IMR-90 (cell line): ENCODE measurements at regions not wholly inside any gene's neighbourhood (a gene's known extent, or its start where the extent isn't known, plus 50 kb on each side); places are given as distances from the start of the nearest gene placed in this dataset.

Experiments
- ATAC-seq: fragments of 200-7000 bp; cut with Tn5 transposase; 2 replicates; pipeline ENCODE4 v1.9.1; 2020; ENCODE audit warnings: low read depth, mild to moderate bottlenecking, moderate library complexity
- BruUV-seq: library from RNA; stranded (reverse); fragments of 400-500 nt; replicated peaks from 2 replicates; lab custom pipeline; 2021; lab: Mats Ljungman, UMichigan
- CTCF ChIA-PET: fragments of 300-600 bp; formaldehyde crosslinking; extraction: SDS; loops from one replicate; lab custom pipeline; 2021; ENCODE audit warnings: antibody characterized with exemption; lab: Yijun Ruan, JAX
- POLR2A ChIA-PET: fragments of 300-600 bp; sonication (Branson Sonifier 250); formaldehyde crosslinking; loops from one replicate; lab custom pipeline; 2022; ENCODE audit warnings: antibody characterized with exemption; ENCODE audit not compliant: unreplicated experiment; lab: Charles Lee
- DNase-seq: peaks from one replicate; pipeline ENCODE4 v3.0.0; 2013
- H2AFZ ChIP-seq: replicated peaks from 2 replicates; pipeline ENCODE3; 2013; ENCODE audit warnings: low read length, mild to moderate bottlenecking; ENCODE audit not compliant: poor library complexity
- H2AK5ac ChIP-seq: 2 replicates; pipeline ENCODE4 v1.6.1; 2013; ENCODE audit warnings: low read depth, low read length, inconsistent platforms
- H2AK9ac ChIP-seq: replicated peaks from 2 replicates; pipeline ENCODE3; 2013; ENCODE audit warnings: mild to moderate bottlenecking, low read depth, low read length, moderate library complexity; ENCODE audit not compliant: poor library complexity
- H2BK120ac ChIP-seq: 2 replicates; pipeline ENCODE4 v1.6.1; 2013; ENCODE audit warnings: low read depth, low read length, inconsistent platforms
- H2BK15ac ChIP-seq: 3 replicates; pipeline ENCODE4 v1.6.1; 2013; ENCODE audit warnings: low read depth, low read length, inconsistent platforms
- H2BK20ac ChIP-seq: 2 replicates; pipeline ENCODE4 v1.6.1; 2013; ENCODE audit warnings: low read depth, mild to moderate bottlenecking, inconsistent platforms, low read length, moderate library complexity
- H2BK5ac ChIP-seq: 2 replicates; pipeline ENCODE4 v1.6.1; 2013; ENCODE audit warnings: mild to moderate bottlenecking, low read depth, low read length, inconsistent platforms; ENCODE audit not compliant: poor library complexity, severe bottlenecking
- H3K14ac ChIP-seq: replicated peaks from 2 replicates; pipeline ENCODE4 v1.6.1; 2013; ENCODE audit warnings: low read depth, low read length, inconsistent platforms
- H3K18ac ChIP-seq: 2 replicates; pipeline ENCODE4 v1.6.1; 2013; ENCODE audit warnings: low read depth, low read length, control low read depth
- H3K23ac ChIP-seq: 2 replicates; pipeline ENCODE4 v1.6.1; 2013; ENCODE audit warnings: low read depth, low read length, inconsistent platforms
- H3K27ac ChIP-seq: 2 replicates; pipeline ENCODE4 v1.5.1; 2013; ENCODE audit warnings: mild to moderate bottlenecking, control low read depth, low read length; ENCODE audit not compliant: insufficient read depth
- H3K27me3 ChIP-seq: 2 replicates; pipeline ENCODE4 v1.6.1; 2013; ENCODE audit warnings: low read length; ENCODE audit not compliant: control insufficient read depth, insufficient read depth
- H3K36me3 ChIP-seq: 2 replicates; pipeline ENCODE4 v1.6.1; 2013; ENCODE audit warnings: low read length, mixed read lengths; ENCODE audit not compliant: control insufficient read depth, insufficient read depth
- H3K4ac ChIP-seq: 2 replicates; pipeline ENCODE4 v1.6.1; 2013; ENCODE audit warnings: low read depth, low read length, inconsistent platforms
- H3K4me1 ChIP-seq: 2 replicates; pipeline ENCODE4 v1.6.1; 2013; ENCODE audit warnings: low read length, mixed read lengths; ENCODE audit not compliant: control insufficient read depth, insufficient read depth
- H3K4me2 ChIP-seq: 2 replicates; pipeline ENCODE4 v1.6.1; 2013; ENCODE audit warnings: low read depth, mild to moderate bottlenecking, control low read depth, low read length, moderate library complexity
- H3K4me3 ChIP-seq: 2 replicates; pipeline ENCODE4 v1.5.1; 2013; ENCODE audit warnings: low read depth, mild to moderate bottlenecking, control low read depth, low read length, moderate library complexity; ENCODE audit not compliant: insufficient read depth
- H3K56ac ChIP-seq: 2 replicates; pipeline ENCODE4 v1.6.1; 2013; ENCODE audit warnings: low read length, inconsistent platforms; ENCODE audit not compliant: insufficient read depth; ENCODE audit errors: extremely low read depth
- H3K79me1 ChIP-seq, 2 experiments: 2 replicates each; pipeline ENCODE4 v1.6.1; 2013; ENCODE audit warnings: low read length in 2 of 2, inconsistent platforms in 1 of 2, low read depth in 1 of 2
- H3K9ac ChIP-seq: 2 replicates; pipeline ENCODE4 v1.6.1; 2013; ENCODE audit warnings: low read depth, low read length, control low read depth
- H3K9me1 ChIP-seq: 2 replicates; pipeline ENCODE4 v1.6.1; 2013; ENCODE audit warnings: low read length, inconsistent platforms; ENCODE audit not compliant: insufficient read depth
- H3K9me3 ChIP-seq: 2 replicates; pipeline ENCODE4 v1.6.1; 2013; ENCODE audit warnings: low read length; ENCODE audit not compliant: control insufficient read depth, insufficient read depth
- H4K20me1 ChIP-seq: 2 replicates; pipeline ENCODE4 v1.6.1; 2013; ENCODE audit warnings: low read length, inconsistent platforms; ENCODE audit not compliant: insufficient read depth
- H4K5ac ChIP-seq: 2 replicates; pipeline ENCODE4 v1.6.1; 2013; ENCODE audit warnings: mild to moderate bottlenecking, low read depth, low read length, control low read depth
- H4K8ac ChIP-seq, 2 experiments: 2 replicates each; pipeline ENCODE4 v1.6.1; 2013; ENCODE audit warnings: low read depth in 2 of 2, low read length in 2 of 2, control low read depth in 1 of 2, inconsistent platforms in 1 of 2
- H4K91ac ChIP-seq: 2 replicates; pipeline ENCODE4 v1.6.1; 2013; ENCODE audit warnings: low read depth, low read length, inconsistent platforms; ENCODE audit not compliant: insufficient read depth
- BHLHE40 ChIP-seq: fragments of 150-350 bp; IDR thresholded peaks from 2 replicates; pipeline ENCODE4 v1.6.1; 2016; ENCODE audit warnings: mild to moderate bottlenecking, low read depth, low read length
- ELK1 ChIP-seq: fragments of 150-350 bp; IDR thresholded peaks from 2 replicates; pipeline ENCODE4 v1.6.1; 2016; ENCODE audit warnings: low read depth, mild to moderate bottlenecking, low read length, moderate library complexity, borderline replicate concordance
- MXI1 ChIP-seq: IDR thresholded peaks from 2 replicates; pipeline ENCODE4 v1.6.1; 2012; ENCODE audit warnings: low read depth, mild to moderate bottlenecking, low read length, moderate library complexity, borderline replicate concordance
- POLR2A ChIP-seq: IDR thresholded peaks from 2 replicates; pipeline ENCODE4 v1.6.1; 2012; ENCODE audit warnings: mild to moderate bottlenecking, low read depth, low read length
- RAD21 ChIP-seq: IDR thresholded peaks from 2 replicates; pipeline ENCODE4 v1.6.1; 2012; ENCODE audit warnings: low read length, improper control_type of control experiment
- RCOR1 ChIP-seq: IDR thresholded peaks from 2 replicates; pipeline ENCODE4 v1.6.1; 2012; ENCODE audit warnings: mild to moderate bottlenecking, low read length, improper control_type of control experiment; ENCODE audit not compliant: insufficient replicate concordance
- WGBS, 2 experiments: methylation state at CpG; one replicate each; pipeline versions ENCODE4 v1.1.5 to v1.1.7; 2013; ENCODE audit warnings: missing lambda C conversion rate in 2 of 2; ENCODE audit not compliant: insufficient read length in 1 of 2; ENCODE audit errors: extremely low coverage in 2 of 2; 5-methylcytosine and 5-hydroxymethylcytosine counted together
- dilution Hi-C: fragments of 300-500 bp; cut with HindIII; formaldehyde crosslinking; loops from one replicate; pipeline ENCODE4 v1.14.3; 2018; ENCODE audit warnings: low sequenced_read_pairs; ENCODE audit not compliant: unreplicated experiment
- in situ Hi-C: fragments of 300-500 bp; cut with MboI; formaldehyde crosslinking; loops from 3 replicates; pipeline ENCODE4 v1.14.3; 2019; ENCODE audit warnings: low sequenced_read_pairs, inconsistent platforms, mixed read lengths
- intact Hi-C: fragments of 100-400 bp; cut with micrococcal nuclease; formaldehyde crosslinking; loops from 2 replicates; pipeline ENCODE4 v1.10.0; 2022

GRCh38 chr9:89994988-89995613, 390.3 kb downstream of the GADD45G start:
- 63% methylated on average over 9 of the region's 19 CpGs; no CpG with 5 or more reads in 1 of the 2 experiments for WGBS, 2 experiments
- TF ChIP-seq RCOR1 (no peak), POLR2A (no peak), RAD21 (no peak), BHLHE40 (no peak), MXI1 (no peak), ELK1 (no peak)
- no peak overlapping the region for H3K4me3 ChIP-seq

More at GRCh38 chr9:89994988-89995613, 390.3 kb downstream of the GADD45G start:
- Histone ChIP-seq H3K4me2 (no peak overlapping the region), H4K20me1 (no peaks in the 10 kb centered on the region), H2BK5ac (no peak overlapping the region), H3K27ac (no peak overlapping the region), H3K9me1 (no peaks in the 10 kb centered on the region), H3K14ac (no peak overlapping the region), H4K5ac (no peak overlapping the region), H3K23ac (no peak overlapping the region), H3K56ac (no peak overlapping the region), H3K4me1 (peaks cover 2% of the 10 kb centered on the region; the same call in 1 of the 2 replicates), H2BK15ac (no peak overlapping the region), H2AK5ac (no peak overlapping the region), H4K91ac (no peak overlapping the region), H3K9ac (no peak overlapping the region), H3K36me3 (no peaks in the 10 kb centered on the region), H3K79me1 (no peaks in the 10 kb centered on the region), H2AK9ac (no peak overlapping the region), H2BK20ac (no peak overlapping the region), H2AFZ (no peak overlapping the region), H3K27me3 (no peaks in the 10 kb centered on the region; the same call in 1 of the 2 replicates), H3K18ac (no peak overlapping the region), H4K8ac (no peak overlapping the region), H3K9me3 (no peaks in the 10 kb centered on the region), H2BK120ac (no peak overlapping the region), H3K4ac (no peak overlapping the region)
- ChIA-PET POLR2A (no interaction called here), CTCF (no interaction called here)
- ATAC-seq: no peak
- intact Hi-C loops (no loop called here), in situ Hi-C loops (no loop called here), dilution Hi-C loops (no loop called here)
- no TSS peak for BruUV-seq
- DNase-seq: no peak
